ENCODE measurements at regions not wholly inside any gene's neighbourhood (a gene's known extent, or its start where the extent isn't known, plus 50 kb on each side); places are given as distances from the start of the nearest gene placed in this dataset.

- no peak for TF ChIP-seq CTCF (IDR thresholded peaks at IDR 0.05; ENCODE audit: low read depth, low read length)
- Histone ChIP-seq H3K27ac (ENCODE audit: low read depth, low read length) (no peak overlapping the region), H3K27me3 (ENCODE audit: control insufficient read depth, insufficient read depth, low read length) (no peaks in the 10 kb centered on the region), H3K9me3 (ENCODE audit: control insufficient read depth, insufficient read depth, low read length) (peaks cover 6% of the 10 kb centered on the region), H3K4me3 (ENCODE audit: low read depth, low read length) (no peak overlapping the region)
- DNase-seq (ENCODE audit: low read depth, low spot score): no peak
- CTCF ChIA-PET: no interaction called here
- POLR2A ChIA-PET: no interaction called here
Measured at GRCh38 chr9:118029425-118029824, 325.2 kb downstream of the TLR4 start.

GRCh38 chr9:118034701-118035100 lies 330.5 kb downstream of the TLR4 start:
- DNase-seq (ENCODE audit: low read depth, low spot score): no peak
- no peaks in the 10 kb centered on the region; the same call in 1 of the 2 replicates for H3K9me3 ChIP-seq (ENCODE audit: control insufficient read depth, insufficient read depth, low read length)
- ChIA-PET CTCF (no interaction called here), POLR2A (no interaction called here)
- no peaks in the 10 kb centered on the region for H3K27me3 ChIP-seq (ENCODE audit: control insufficient read depth, insufficient read depth, low read length)
- TF ChIP-seq CTCF (IDR thresholded peaks at IDR 0.05; ENCODE audit: low read depth, low read length): no peak
- no peak overlapping the region for H3K27ac ChIP-seq (ENCODE audit: low read depth, low read length)
- H3K4me3 ChIP-seq (ENCODE audit: low read depth, low read length): no peak overlapping the region

DNA sequence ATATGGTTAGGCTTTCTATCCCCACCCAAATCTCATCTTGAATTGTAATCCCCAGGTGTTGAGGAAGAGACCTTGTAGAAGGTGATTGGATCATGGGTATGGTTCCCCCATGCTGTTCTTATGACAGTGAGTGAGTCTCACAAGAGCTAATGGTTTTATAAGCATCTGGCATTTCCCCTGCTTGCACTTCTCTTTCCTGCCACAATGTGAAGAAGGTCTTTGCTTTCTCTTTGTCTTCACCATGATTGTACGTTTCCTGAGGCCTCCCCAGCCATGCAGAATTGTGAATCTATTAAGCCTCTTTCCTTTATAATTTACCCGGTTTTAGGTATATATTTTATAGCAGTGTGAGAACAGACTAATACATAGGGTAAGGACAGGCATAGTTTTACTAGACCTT lies 334.5 kb downstream of the TLR4 start:
- TF ChIP-seq CTCF (IDR thresholded peaks at IDR 0.05; ENCODE audit: low read depth, low read length): no peak
- Histone ChIP-seq H3K27me3 (ENCODE audit: control insufficient read depth, insufficient read depth, low read length) (no peaks in the 10 kb centered on the region), H3K27ac (ENCODE audit: low read depth, low read length) (no peak overlapping the region), H3K4me3 (ENCODE audit: low read depth, low read length) (no peak overlapping the region), H3K9me3 (ENCODE audit: control insufficient read depth, insufficient read depth, low read length) (peaks cover 3% of the 10 kb centered on the region; the same call in 1 of the 2 replicates)
- no peak for DNase-seq (ENCODE audit: low read depth, low spot score)
- CTCF ChIA-PET: no interaction called here
- POLR2A ChIA-PET: no interaction called here

DNA sequence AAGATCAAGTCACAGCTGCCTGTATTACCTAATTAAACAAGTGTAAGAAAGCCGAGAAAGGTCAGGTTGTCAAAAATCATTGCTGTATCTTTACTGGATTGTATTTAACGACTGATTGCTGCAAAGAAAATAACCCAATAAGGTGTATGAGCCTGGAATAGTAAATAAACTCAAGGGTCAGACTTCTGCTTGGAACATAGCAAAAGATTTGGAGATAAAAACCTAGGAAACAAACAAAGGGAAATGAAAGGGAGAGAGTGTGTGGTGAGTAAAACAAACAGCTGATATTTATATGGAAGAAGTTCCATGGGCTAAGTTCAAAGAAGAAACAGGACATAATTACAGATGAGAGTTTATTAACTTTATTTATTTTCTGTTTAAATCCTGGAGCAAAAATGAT lies 354.0 kb downstream of the TLR4 start:
- ChIA-PET POLR2A (no interaction called here), CTCF (no interaction called here)
- H3K27ac ChIP-seq (ENCODE audit: low read depth, low read length): no peak overlapping the region
- no peak for DNase-seq (ENCODE audit: low read depth, low spot score)
- no peaks in the 10 kb centered on the region for H3K9me3 ChIP-seq (ENCODE audit: control insufficient read depth, insufficient read depth, low read length)
- no peaks in the 10 kb centered on the region for H3K27me3 ChIP-seq (ENCODE audit: control insufficient read depth, insufficient read depth, low read length)
- no peak overlapping the region for H3K4me3 ChIP-seq (ENCODE audit: low read depth, low read length)
- TF ChIP-seq CTCF (IDR thresholded peaks at IDR 0.05; ENCODE audit: low read depth, low read length): no peak

DNA sequence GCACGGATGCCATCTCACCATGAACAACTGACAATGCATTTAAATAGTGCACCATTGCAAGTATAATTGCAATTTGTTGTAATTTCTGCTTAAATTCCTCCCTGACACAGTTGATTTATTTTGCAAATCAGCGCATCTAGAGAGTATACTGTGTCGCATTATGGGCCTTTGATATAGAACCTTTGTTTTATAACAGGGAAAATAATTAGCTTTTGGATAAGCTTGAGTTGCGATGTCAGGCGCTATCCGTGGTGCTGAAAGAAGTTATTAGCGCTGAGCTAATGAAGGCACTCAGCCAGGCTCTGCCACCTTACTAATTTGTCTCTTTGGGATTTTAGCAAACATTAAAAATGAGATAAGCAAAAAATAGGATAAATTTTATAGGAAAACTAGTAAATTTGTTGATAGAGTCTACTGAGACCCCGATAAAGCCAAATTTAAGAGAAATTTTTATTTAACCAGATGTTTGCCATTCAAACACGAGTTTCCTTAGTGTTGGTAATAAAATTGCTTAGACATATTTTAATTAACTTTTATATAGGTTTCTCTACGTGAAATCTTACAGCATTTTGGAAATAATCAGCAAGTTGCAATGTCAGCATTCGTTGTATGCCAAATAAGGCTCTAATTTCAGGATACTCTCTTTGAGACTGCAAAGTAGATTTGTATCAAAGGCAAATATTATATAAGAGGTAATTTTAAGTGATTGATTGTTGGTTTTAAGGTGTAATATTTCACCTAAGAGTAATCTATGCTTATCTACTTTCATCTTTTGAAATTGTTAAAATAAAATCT lies 355.5 kb downstream of the TLR4 start:
- H3K4me3 ChIP-seq (ENCODE audit: low read depth, low read length): no peak overlapping the region
- no peaks in the 10 kb centered on the region for H3K27me3 ChIP-seq (ENCODE audit: control insufficient read depth, insufficient read depth, low read length)
- ChIA-PET POLR2A (no interaction called here), CTCF (no interaction called here)
- no peaks in the 10 kb centered on the region for H3K9me3 ChIP-seq (ENCODE audit: control insufficient read depth, insufficient read depth, low read length)
- TF ChIP-seq CTCF (IDR thresholded peaks at IDR 0.05; ENCODE audit: low read depth, low read length): no peak
- DNase-seq (ENCODE audit: low read depth, low spot score): no peak
- H3K27ac ChIP-seq (ENCODE audit: low read depth, low read length): no peak overlapping the region
